ENCODE measurements at regions not wholly inside any gene's neighbourhood (a gene's known extent, or its start where the extent isn't known, plus 50 kb on each side); places are given as distances from the start of the nearest gene placed in this dataset.
"Not testable (repeated sequence)": the region's sequence is repeated elsewhere in the genome, so short reads cannot be mapped to it uniquely, and the experiment has no call there.

GRCh38 chr18:5830902-5831301 is 64.4 kb downstream of the TMEM200C start:
- H3K9me3 ChIP-seq; H3K36me3 ChIP-seq; H3K4me1 ChIP-seq; DNase-seq; intact Hi-C loops (cut with DNase I; ENCODE audit: low total_unique reads); H3K4me3 ChIP-seq; H3K27ac ChIP-seq; H3K27me3 ChIP-seq: not testable (repeated sequence)
- 91% methylated on average over 1 of the region's 1 CpG; no CpG with 5 or more reads in 1 of the 2 donors for WGBS, 2 donors (ENCODE audit: low coverage in 1 of 2)
- in situ Hi-C loops (cut with MboI; ENCODE audit: low pct_ligation_motif_present in 1 of 4, low pct_unique_long_range_greater_than_20kb in 1 of 4, low sequenced_read_pairs in 3 of 4): loop anchor here in 1 of 4 donors (25.0 kb wide), 1 partner anchor 219 kb away; no protein-coding TSS in a partner anchor

- WGBS, 2 donors (ENCODE audit: low coverage in 1 of 2): 70% methylated on average over 1 of the region's 1 CpG; no CpG with 5 or more reads in 1 of the 2 donors
- intact Hi-C loops (cut with DNase I; ENCODE audit: low total_unique reads): no loop called here
- Histone ChIP-seq H3K27me3 (no peaks in the 10 kb centered on the region), H3K4me3 (no peak overlapping the region), H3K36me3 (no peaks in the 10 kb centered on the region), H3K9me3 (no peaks in the 10 kb centered on the region), H3K4me1 (no peaks in the 10 kb centered on the region), H3K27ac (no peak overlapping the region)
- no peak for TF ChIP-seq EP300 (IDR thresholded peaks at IDR 0.05; ENCODE audit: low read depth)
- TF ChIP-seq POLR2AphosphoS5 (IDR thresholded peaks at IDR 0.05): no peak
- TF ChIP-seq, protein P1, sequence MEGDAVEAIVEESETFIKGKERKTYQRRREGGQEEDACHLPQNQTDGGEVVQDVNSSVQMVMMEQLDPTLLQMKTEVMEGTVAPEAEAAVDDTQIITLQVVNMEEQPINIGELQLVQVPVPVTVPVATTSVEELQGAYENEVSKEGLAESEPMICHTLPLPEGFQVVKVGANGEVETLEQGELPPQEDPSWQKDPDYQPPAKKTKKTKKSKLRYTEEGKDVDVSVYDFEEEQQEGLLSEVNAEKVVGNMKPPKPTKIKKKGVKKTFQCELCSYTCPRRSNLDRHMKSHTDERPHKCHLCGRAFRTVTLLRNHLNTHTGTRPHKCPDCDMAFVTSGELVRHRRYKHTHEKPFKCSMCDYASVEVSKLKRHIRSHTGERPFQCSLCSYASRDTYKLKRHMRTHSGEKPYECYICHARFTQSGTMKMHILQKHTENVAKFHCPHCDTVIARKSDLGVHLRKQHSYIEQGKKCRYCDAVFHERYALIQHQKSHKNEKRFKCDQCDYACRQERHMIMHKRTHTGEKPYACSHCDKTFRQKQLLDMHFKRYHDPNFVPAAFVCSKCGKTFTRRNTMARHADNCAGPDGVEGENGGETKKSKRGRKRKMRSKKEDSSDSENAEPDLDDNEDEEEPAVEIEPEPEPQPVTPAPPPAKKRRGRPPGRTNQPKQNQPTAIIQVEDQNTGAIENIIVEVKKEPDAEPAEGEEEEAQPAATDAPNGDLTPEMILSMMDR (IDR thresholded peaks at IDR 0.05): no peak
- no peak for TF ChIP-seq POLR2A (IDR thresholded peaks at IDR 0.05)
- in situ Hi-C loops (cut with MboI; ENCODE audit: low pct_ligation_motif_present in 1 of 4, low pct_unique_long_range_greater_than_20kb in 1 of 4, low sequenced_read_pairs in 3 of 4): loop anchor here in 1 of 4 donors (25.0 kb wide), 1 partner anchor 217 kb away; no protein-coding TSS in a partner anchor
- no peak for DNase-seq
Observed at GRCh38 chr18:5828913-5829312, 66.4 kb downstream of the TMEM200C start.

GRCh38 chr18:5825663-5826062 is 69.7 kb downstream of the TMEM200C start:
- H3K4me1 ChIP-seq: no peaks in the 10 kb centered on the region
- in situ Hi-C loops (cut with MboI; ENCODE audit: low pct_ligation_motif_present in 1 of 4, low pct_unique_long_range_greater_than_20kb in 1 of 4, low sequenced_read_pairs in 3 of 4) (loop anchor here in 1 of 4 donors (25.0 kb wide), 1 partner anchor 213 kb away; no protein-coding TSS in a partner anchor), intact Hi-C loops (cut with DNase I; ENCODE audit: low total_unique reads) (no loop called here)
- WGBS, 2 donors (ENCODE audit: low coverage in 1 of 2): 68 to 80% methylated on average over 4 of the region's 4 CpGs
- no peaks in the 10 kb centered on the region for H3K27me3 ChIP-seq
- H3K27ac ChIP-seq: no peak overlapping the region
- TF ChIP-seq EP300 (IDR thresholded peaks at IDR 0.05; ENCODE audit: low read depth): no peak
- no peak for TF ChIP-seq POLR2AphosphoS5 (IDR thresholded peaks at IDR 0.05)
- no peak for TF ChIP-seq POLR2A (IDR thresholded peaks at IDR 0.05)
- TF ChIP-seq, protein P1 (IDR thresholded peaks at IDR 0.05): no peak
- H3K9me3 ChIP-seq: no peaks in the 10 kb centered on the region
- no peak for DNase-seq
- H3K4me3 ChIP-seq: no peak overlapping the region
- no peaks in the 10 kb centered on the region for H3K36me3 ChIP-seq

DNA sequence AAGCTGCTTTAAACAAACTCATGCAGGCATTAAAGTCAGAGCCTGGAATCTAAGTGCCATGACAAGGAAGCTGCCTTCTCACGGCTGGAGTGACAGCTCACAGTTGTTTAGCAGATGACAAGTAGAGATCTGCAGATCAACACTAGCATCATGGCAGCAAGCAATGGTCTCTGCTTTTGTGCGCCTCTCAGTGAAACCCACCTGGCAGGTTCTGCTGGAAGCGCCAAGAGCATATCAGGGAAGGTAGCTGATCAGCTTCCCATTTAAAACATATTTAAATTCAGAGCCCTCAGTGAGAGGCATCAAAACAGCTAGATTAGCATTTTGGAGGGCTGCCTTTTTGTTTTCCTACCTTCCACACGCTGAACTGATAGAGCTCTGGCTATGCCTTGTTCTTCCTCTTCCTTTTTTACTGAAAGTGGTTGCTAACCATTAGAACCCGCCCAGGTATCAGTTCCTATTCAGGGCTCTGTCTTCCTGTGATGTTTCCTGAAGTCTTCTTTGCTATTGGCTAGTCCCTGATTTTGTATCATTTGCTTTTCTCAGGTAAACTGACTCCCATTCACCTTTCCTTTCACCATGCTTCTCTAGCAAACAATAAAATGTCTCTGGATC is 70.8 kb downstream of the TMEM200C start:
- TF ChIP-seq POLR2A (IDR thresholded peaks at IDR 0.05) (no peak), POLR2AphosphoS5 (IDR thresholded peaks at IDR 0.05) (no peak), EP300 (IDR thresholded peaks at IDR 0.05; ENCODE audit: low read depth) (no peak)
- TF ChIP-seq, protein P1 (IDR thresholded peaks at IDR 0.05): no peak
- intact Hi-C loops (cut with DNase I; ENCODE audit: low total_unique reads) (no loop called here), in situ Hi-C loops (cut with MboI; ENCODE audit: low pct_ligation_motif_present in 1 of 4, low pct_unique_long_range_greater_than_20kb in 1 of 4, low sequenced_read_pairs in 3 of 4) (no loop called here)
- DNase-seq: no peak
- Histone ChIP-seq H3K4me1 (no peaks in the 10 kb centered on the region), H3K4me3 (no peak overlapping the region), H3K27me3 (no peaks in the 10 kb centered on the region), H3K9me3 (no peaks in the 10 kb centered on the region), H3K36me3 (no peaks in the 10 kb centered on the region), H3K27ac (no peak overlapping the region)
- 41 to 46% methylated on average over 3 to 5 of the region's 5 CpGs for WGBS, 2 donors (ENCODE audit: low coverage in 1 of 2)

- Histone ChIP-seq H3K4me3 (no peak overlapping the region), H3K36me3 (no peaks in the 10 kb centered on the region), H3K27ac (no peak overlapping the region), H3K27me3 (no peaks in the 10 kb centered on the region), H3K4me1 (no peaks in the 10 kb centered on the region), H3K9me3 (no peaks in the 10 kb centered on the region)
- TF ChIP-seq POLR2AphosphoS5 (IDR thresholded peaks at IDR 0.05) (no peak), EP300 (IDR thresholded peaks at IDR 0.05; ENCODE audit: low read depth) (no peak), POLR2A (IDR thresholded peaks at IDR 0.05) (no peak)
- TF ChIP-seq, protein P1 (IDR thresholded peaks at IDR 0.05): no peak
- in situ Hi-C loops (cut with MboI; ENCODE audit: low pct_ligation_motif_present in 1 of 4, low pct_unique_long_range_greater_than_20kb in 1 of 4, low sequenced_read_pairs in 3 of 4) (no loop called here), intact Hi-C loops (cut with DNase I; ENCODE audit: low total_unique reads) (no loop called here)
- DNase-seq: no peak
- WGBS, 2 donors (ENCODE audit: low coverage in 1 of 2): 58 to 70% methylated on average over 1 of the region's 1 CpG
Observed at GRCh38 chr18:5817816-5818215, 77.5 kb downstream of the TMEM200C start.

All from transverse colon (tissue), 4 donors.